Panc1 (cell line): ENCODE measurements at regions not wholly inside any gene's neighbourhood (a gene's known extent, or its start where the extent isn't known, plus 50 kb on each side); places are given as distances from the start of the nearest gene placed in this dataset.

ENCODE experiments used
- POLR2AphosphoS5 ChIP-seq: IDR thresholded peaks from 2 replicates; pipeline ENCODE4 v1.6.1; 2012; ENCODE audit warnings: mild to moderate bottlenecking, low read depth, low read length, moderate library complexity
- TF ChIP-seq, protein P1 (sequence below): fragments of 450-650 bp; IDR thresholded peaks from 2 replicates; pipeline ENCODE4 v1.5.1; 2017; ENCODE audit warnings: mild to moderate bottlenecking

- no peak for TF ChIP-seq POLR2AphosphoS5
- TF ChIP-seq, protein P1, sequence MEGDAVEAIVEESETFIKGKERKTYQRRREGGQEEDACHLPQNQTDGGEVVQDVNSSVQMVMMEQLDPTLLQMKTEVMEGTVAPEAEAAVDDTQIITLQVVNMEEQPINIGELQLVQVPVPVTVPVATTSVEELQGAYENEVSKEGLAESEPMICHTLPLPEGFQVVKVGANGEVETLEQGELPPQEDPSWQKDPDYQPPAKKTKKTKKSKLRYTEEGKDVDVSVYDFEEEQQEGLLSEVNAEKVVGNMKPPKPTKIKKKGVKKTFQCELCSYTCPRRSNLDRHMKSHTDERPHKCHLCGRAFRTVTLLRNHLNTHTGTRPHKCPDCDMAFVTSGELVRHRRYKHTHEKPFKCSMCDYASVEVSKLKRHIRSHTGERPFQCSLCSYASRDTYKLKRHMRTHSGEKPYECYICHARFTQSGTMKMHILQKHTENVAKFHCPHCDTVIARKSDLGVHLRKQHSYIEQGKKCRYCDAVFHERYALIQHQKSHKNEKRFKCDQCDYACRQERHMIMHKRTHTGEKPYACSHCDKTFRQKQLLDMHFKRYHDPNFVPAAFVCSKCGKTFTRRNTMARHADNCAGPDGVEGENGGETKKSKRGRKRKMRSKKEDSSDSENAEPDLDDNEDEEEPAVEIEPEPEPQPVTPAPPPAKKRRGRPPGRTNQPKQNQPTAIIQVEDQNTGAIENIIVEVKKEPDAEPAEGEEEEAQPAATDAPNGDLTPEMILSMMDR: no peak
Measured at GRCh38 chr1:83799594-83799993, 199.3 kb downstream of the TTLL7 start.
